Fibroblast of skin of abdomen (primary cell): ENCODE measurements at regions not wholly inside any gene's neighbourhood (a gene's known extent, or its start where the extent isn't known, plus 50 kb on each side); places are given as distances from the start of the nearest gene placed in this dataset.

Experiments
- DNase-seq: peaks from one replicate; pipeline ENCODE4 v3.0.0-alpha.2; 2013

DNA sequence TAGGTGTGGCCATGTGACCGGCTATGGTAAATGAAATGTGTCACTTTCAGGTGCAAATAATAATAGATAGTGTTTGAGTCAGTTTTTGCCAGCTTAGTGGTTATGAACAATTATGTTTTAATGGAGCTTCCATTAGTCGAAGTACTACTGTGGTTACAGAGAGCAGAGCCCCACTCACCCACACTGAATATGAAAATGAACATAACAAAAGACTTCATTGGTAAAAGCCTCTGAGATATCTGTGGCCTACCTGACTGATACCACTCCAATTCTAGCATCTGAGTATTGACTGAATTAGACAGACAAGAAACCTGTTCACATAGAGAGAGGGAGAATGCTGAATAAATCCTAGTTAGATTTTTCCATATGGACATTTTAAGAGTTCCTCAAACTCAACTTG is 405.6 kb downstream of the BRINP1 start:
- no peak for DNase-seq

- no peak for DNase-seq
Observed at GRCh38 chr9:118967901-118968300, 401.3 kb downstream of the BRINP1 start.

GRCh38 chr9:118975736-118976135 is 393.5 kb downstream of the BRINP1 start:
- DNase-seq: peak; percentile 24

DNA sequence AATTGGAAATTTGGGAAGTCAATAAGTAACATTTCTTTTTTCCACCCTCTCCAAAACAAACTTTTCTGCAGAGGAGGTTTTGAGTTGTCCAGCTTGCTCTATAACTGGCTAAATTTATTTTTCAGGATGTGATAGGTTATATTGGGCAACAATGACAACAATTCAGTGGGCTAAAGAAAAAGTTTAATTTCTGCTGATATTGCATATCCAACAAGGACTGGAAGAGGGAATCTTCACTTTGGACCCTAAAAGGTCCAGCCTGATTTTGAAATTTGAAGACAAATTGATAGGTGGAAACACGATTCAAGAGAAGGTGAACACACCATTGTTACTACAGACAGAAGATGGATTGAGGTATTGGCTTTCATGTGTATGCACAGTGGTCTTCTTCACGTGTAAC is 393.1 kb downstream of the BRINP1 start:
- DNase-seq: no peak

DNA sequence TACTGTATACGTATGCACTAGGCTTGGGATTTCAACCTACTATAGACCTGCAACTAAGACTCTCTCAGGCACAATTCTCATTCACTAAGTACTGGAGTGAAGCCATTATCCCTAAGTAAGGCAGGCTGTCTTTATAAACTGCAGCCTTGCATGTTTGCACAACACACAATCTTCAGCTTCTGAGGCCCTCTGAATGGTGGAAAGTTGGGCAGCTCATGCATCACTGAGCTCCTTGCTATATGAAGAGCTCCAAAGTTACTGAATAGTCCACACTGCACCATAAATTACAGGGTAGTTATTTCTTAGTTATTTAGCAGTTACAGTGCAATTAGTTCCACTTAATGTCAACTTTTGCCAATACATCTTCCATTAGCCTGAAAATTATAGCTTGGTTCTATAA is 384.6 kb downstream of the BRINP1 start:
- no peak for DNase-seq

DNA sequence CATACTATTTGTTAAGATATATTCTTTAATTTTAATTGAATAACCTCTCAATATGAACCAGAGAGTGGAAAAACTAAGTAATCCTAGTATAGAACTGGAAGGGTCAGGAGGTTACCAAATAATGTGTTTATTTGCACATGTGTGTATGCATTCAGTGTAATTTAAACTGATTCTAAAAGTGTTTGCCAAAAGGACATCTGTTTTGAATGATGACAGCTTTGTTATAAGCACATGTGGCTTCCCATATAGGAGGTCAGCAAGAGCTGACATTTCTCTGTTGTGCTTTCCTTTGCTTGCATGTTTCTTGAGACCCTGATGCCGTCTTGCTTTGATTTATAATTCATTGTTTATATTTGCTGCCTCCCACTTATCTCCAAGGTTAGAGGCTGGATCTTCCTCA is 383.4 kb downstream of the BRINP1 start:
- DNase-seq: peak; percentile 25

GRCh38 chr9:118987167-118987566 is 382.1 kb downstream of the BRINP1 start:
- no peak for DNase-seq

DNA sequence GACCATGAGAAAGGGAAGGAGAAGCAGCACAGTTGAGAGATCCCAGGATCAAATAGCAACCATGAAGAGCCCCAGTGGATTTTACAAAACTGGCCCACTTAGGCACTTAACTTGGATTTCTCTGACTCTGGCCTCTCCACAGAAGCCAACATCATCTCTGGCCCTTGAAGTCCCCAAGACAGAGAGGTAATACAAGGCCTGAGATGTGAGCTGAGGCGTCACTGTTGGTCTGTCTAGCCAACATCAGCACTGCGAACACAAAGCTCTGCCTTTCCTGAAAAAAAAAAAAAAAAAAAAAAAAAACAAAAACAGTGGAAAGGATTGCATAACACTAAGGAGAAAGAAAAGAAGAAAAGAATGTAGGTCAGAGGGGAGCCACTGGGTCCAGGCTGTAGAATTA is 378.3 kb downstream of the BRINP1 start:
- no peak for DNase-seq

- DNase-seq: no peak
Observed at GRCh38 chr9:118991366-118992285, 377.6 kb downstream of the BRINP1 start.

GRCh38 chr9:118992813-118993794 is 376.1 kb downstream of the BRINP1 start:
- no peak for DNase-seq

- DNase-seq: no peak
Observed at GRCh38 chr9:118993965-118994364, 375.3 kb downstream of the BRINP1 start.

DNA sequence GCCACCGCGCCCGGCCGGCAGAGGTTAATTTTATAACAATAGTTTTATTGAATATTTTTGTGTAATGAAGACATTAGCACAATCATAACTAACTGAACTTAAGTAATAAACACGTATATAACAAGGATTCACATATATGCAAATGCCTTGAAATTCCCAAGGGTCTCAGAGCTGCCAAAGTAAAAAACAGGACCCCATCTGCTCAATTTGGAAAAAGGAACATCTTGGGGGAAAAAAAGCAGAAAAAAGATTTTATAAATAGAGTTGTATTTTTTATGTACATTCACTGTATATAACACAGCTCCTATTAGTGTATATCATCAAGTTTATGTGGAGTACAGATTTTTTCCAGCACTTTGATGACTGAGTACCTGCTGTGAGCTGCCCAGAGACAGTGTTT is 366.7 kb downstream of the BRINP1 start:
- no peak for DNase-seq

- peak; percentile 91 for DNase-seq
Observed at GRCh38 chr9:119003201-119003611, 366.0 kb downstream of the BRINP1 start.

GRCh38 chr9:119003882-119004617 is 365.2 kb downstream of the BRINP1 start:
- DNase-seq: peak; percentile 88

DNA sequence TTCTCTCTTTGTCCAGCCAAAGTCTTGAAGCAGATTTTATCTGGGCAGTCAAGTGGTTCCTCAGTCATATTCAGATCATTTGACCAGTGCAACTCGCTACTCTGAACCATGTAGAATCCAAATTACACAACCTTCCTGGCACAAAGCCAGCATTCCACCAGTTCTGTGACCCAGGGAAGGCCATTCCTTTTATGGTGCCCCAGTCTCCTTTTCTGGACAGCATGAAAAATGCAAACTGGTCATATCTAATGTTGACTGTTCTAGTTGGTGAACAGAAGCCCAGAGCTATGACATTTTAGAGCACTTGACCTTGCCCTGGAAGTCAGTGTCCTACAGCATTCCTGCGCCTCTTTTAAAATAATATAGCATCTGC is 364.6 kb downstream of the BRINP1 start:
- DNase-seq: peak; percentile 90

DNA sequence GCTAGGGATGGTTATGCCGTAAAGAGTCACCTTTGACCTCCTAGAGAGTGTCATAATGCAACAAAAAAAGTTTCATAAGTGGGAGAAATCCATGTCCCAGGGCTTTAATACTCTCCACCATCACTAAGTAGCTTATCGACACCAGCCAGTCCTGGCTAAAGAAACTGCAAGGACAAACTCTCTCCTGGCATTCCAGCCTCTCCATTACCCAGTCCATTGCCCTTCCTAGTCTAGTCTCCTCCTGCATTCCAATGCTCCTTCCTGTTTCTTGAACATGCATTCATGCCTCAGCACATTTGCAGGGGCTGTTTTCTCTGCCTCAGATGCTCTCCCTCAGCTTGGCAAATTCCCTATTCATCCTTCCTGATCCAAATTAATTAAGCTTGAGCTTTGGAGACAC is 364.1 kb downstream of the BRINP1 start:
- peak; percentile 71 for DNase-seq

DNA sequence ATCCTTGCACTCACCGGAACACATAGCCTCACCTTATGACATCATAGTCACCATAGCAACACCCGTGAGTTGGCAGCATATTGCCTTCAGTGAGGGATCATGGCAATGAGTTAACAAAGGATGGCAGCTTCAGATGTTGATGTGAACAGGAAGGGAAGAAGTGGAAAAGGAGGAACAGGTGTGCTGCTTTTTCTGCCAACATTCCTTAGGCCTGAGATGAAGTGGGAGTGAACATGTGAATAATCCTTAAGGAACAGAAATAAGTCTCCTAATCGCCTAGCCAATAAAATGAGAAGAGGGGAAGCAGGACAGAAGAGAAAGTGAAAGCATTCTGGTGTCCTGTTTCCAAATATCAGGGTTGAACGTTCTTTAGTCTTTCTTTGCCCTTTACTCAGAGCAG is 360.0 kb downstream of the BRINP1 start:
- DNase-seq: peak; percentile 36

- DNase-seq: no peak
Observed at GRCh38 chr9:119020284-119020683, 349.0 kb downstream of the BRINP1 start.

- no peak for DNase-seq
Observed at GRCh38 chr9:119020730-119021333, 348.4 kb downstream of the BRINP1 start.

DNA sequence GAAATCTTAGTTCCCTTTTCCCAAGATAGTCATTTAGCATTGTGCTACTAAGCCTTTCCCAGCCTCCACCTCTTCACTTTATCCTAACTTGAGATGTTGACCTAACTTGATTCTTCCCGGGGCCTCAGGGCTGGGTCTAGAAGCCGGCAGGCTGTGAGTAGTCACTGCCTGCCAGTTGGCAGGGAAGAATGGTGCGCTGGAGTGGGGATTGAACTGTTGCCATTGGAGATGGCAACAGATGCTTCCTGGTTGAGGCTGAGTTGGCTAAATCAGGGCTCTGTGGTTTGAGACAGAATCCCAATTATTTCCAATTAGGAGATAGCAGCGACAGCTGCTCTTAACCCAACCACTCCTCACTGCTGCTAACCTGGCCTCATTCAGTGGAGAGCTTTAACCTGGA is 343.1 kb downstream of the BRINP1 start:
- DNase-seq: peak; percentile 4

GRCh38 chr9:119027901-119028699 is 341.1 kb downstream of the BRINP1 start:
- no peak for DNase-seq
